ENCODE measurements at regions not wholly inside any gene's neighbourhood (a gene's known extent, or its start where the extent isn't known, plus 50 kb on each side); places are given as distances from the start of the nearest gene placed in this dataset.
A peak's percentile ranks its signal among the peaks of the same experiment; 100 is the strongest.

DNA sequence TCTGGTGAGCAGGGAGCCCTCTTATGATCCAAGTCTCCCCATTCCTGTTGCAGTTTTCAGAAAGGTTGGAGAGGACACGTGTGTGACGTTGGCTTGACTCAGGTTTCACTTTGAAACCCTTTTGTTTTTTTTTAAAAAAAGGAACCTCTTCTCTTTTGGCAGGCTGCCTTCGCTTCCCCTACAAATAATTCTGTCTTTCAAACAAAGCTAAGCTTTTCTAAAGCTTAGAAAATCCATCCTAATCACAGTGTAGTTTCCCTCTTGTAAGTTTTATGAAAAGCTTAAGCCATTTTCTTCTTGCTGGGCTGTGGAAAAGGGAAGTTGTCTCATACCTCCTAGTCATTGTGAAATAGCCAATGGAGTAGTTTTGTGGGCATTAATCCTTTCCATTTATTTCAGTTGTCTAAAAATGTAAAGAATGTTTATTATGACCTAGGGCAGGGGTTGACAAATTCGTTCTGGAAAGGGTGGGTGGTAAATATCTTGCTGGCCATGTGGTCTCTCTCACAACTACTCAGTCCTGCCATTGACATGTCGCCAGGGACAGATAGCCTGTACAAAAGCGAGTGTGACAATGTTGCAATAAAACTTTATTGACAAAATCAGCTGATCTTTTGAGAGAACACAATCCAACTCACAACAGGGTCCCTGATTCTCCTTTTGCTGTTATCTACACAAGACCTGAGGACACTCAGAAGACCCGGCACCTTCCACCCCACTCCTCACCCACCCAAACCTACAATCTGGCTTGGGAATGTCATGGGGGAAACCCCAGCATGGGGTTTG lies 878.8 kb downstream of the RNF144A start:
- Mint-ChIP-seq H3K27ac (peak overlapping the region; percentile 91 to 98 (median 94)), H3K4me3 (peak overlapping the region; percentile 64 to 92), H3K4me1 (peaks cover 27% of the 10 kb centered on the region), H3K27me3 (ENCODE audit: low read depth in 3 of 3) (no peaks in the 10 kb centered on the region), H3K36me3 (no peaks in the 10 kb centered on the region), H3K9me3 (peaks cover 5 to 11% (median 9%) of the 10 kb centered on the region in 7 donors)
- Histone ChIP-seq H3K36me3 (replicated peaks in 1 of 2; ENCODE audit: control insufficient read depth in 1 of 2, insufficient read depth in 2 of 2, low read length in 2 of 2) (no peaks in the 10 kb centered on the region), H3K4me2 (replicated peaks; ENCODE audit: extremely low read depth, low read length, poor library complexity, severe bottlenecking) (peak overlapping the region; percentile 70), H3K27ac (ENCODE audit: low read depth in 1 of 2, low read length in 2 of 2) (peak overlapping the region; percentile 68 to 88), H3K4me3 (replicated peaks in 1 of 3; ENCODE audit: low read depth in 2 of 3, low read length in 3 of 3) (peak overlapping the region; percentile 29 to 66 (median 63)), H3K79me2 (ENCODE audit: insufficient read depth, low read length) (no peaks in the 10 kb centered on the region), H3K4me1 (ENCODE audit: control insufficient read depth in 1 of 2, insufficient read depth in 2 of 2, low read length in 2 of 2) (peaks cover 28 to 29% of the 10 kb centered on the region in 2 donors), H3K9ac (ENCODE audit: insufficient read depth, low read length, poor library complexity, severe bottlenecking) (peak overlapping the region; percentile 62), H3K27me3 (ENCODE audit: control insufficient read depth in 2 of 2, insufficient read depth in 2 of 2, low read length in 2 of 2) (no peaks in the 10 kb centered on the region), H2AFZ (ENCODE audit: insufficient read depth, low read depth, low read length, poor library complexity, severe bottlenecking) (peak overlapping the region; percentile 51), H4K20me1 (ENCODE audit: insufficient read depth, low read length) (no peaks in the 10 kb centered on the region), H3K9me3 (replicated peaks in 1 of 2; ENCODE audit: control insufficient read depth in 1 of 2, insufficient read depth in 1 of 2, low read length in 2 of 2) (peaks cover 8% of the 10 kb centered on the region in 2 donors)
- TF ChIP-seq, protein P1, sequence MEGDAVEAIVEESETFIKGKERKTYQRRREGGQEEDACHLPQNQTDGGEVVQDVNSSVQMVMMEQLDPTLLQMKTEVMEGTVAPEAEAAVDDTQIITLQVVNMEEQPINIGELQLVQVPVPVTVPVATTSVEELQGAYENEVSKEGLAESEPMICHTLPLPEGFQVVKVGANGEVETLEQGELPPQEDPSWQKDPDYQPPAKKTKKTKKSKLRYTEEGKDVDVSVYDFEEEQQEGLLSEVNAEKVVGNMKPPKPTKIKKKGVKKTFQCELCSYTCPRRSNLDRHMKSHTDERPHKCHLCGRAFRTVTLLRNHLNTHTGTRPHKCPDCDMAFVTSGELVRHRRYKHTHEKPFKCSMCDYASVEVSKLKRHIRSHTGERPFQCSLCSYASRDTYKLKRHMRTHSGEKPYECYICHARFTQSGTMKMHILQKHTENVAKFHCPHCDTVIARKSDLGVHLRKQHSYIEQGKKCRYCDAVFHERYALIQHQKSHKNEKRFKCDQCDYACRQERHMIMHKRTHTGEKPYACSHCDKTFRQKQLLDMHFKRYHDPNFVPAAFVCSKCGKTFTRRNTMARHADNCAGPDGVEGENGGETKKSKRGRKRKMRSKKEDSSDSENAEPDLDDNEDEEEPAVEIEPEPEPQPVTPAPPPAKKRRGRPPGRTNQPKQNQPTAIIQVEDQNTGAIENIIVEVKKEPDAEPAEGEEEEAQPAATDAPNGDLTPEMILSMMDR (IDR thresholded peaks at IDR 0.05), result no peak
- intact Hi-C loops (cut with micrococcal nuclease), result no loop called here
- WGBS (ENCODE audit: insufficient coverage), result 0% methylated on average over 1 of the region's 7 CpGs
- peak; percentile 68 to 79 (median 71) for DNase-seq

DNA sequence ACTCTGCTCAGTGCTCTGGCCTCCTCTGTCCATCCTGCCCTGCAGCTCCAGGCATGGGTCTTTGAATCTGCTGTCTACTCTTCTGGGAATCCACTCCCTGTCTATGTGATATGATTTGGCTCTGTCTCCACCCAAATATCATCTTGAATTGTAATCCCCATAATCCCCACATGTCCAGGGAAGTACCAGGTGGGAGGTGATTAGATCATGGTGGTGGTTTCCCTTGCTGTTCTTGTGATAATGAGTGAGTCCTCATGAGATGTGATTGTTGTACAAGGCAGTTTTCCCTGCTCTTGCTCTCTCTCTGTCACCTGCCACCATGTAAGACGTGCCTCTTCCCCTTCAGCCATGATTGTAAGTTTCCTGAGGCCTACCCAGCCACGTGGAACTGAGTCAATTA lies 881.8 kb upstream of the ID2 start:
- no peaks in the 10 kb centered on the region for H3K36me3 ChIP-seq (replicated peaks in 1 of 2; ENCODE audit: control insufficient read depth in 1 of 2, insufficient read depth in 2 of 2, low read length in 2 of 2)
- no peak overlapping the region for H3K27ac ChIP-seq (ENCODE audit: low read depth in 1 of 2, low read length in 2 of 2)
- no CpG with 5 or more reads among the region's 2 CpGs for WGBS (ENCODE audit: insufficient coverage)
- H3K9me3 ChIP-seq (replicated peaks in 1 of 2; ENCODE audit: control insufficient read depth in 1 of 2, insufficient read depth in 1 of 2, low read length in 2 of 2), result peaks cover 28 to 30% of the 10 kb centered on the region in 2 donors
- Mint-ChIP-seq H3K27me3 (ENCODE audit: low read depth in 3 of 3) (no peaks in the 10 kb centered on the region), H3K9me3 (peaks cover 20 to 34% (median 24%) of the 10 kb centered on the region in 7 donors), H3K27ac (no peak overlapping the region), H3K4me1 (peaks cover 15% of the 10 kb centered on the region), H3K4me3 (no peak overlapping the region), H3K36me3 (peaks cover 0 to 3% of the 10 kb centered on the region in 2 donors)
- H4K20me1 ChIP-seq (ENCODE audit: insufficient read depth, low read length), result no peaks in the 10 kb centered on the region
- intact Hi-C loops (cut with micrococcal nuclease), result no loop called here
- H3K79me2 ChIP-seq (ENCODE audit: insufficient read depth, low read length), result no peaks in the 10 kb centered on the region
- H3K9ac ChIP-seq (ENCODE audit: insufficient read depth, low read length, poor library complexity, severe bottlenecking), result no peak overlapping the region
- H3K4me3 ChIP-seq (replicated peaks in 1 of 3; ENCODE audit: low read depth in 2 of 3, low read length in 3 of 3), result no peak overlapping the region
- peaks cover 16 to 17% of the 10 kb centered on the region in 2 donors for H3K4me1 ChIP-seq (ENCODE audit: control insufficient read depth in 1 of 2, insufficient read depth in 2 of 2, low read length in 2 of 2)
- no peak for DNase-seq
- no peak overlapping the region for H2AFZ ChIP-seq (ENCODE audit: insufficient read depth, low read depth, low read length, poor library complexity, severe bottlenecking)
- H3K27me3 ChIP-seq (ENCODE audit: control insufficient read depth in 2 of 2, insufficient read depth in 2 of 2, low read length in 2 of 2), result no peaks in the 10 kb centered on the region
- TF ChIP-seq, protein P1 (IDR thresholded peaks at IDR 0.05), result no peak
- no peak overlapping the region for H3K4me2 ChIP-seq (replicated peaks; ENCODE audit: extremely low read depth, low read length, poor library complexity, severe bottlenecking)

All from CD14-positive monocyte (primary cell).